ENCODE measurements at regions not wholly inside any gene's neighbourhood (a gene's known extent, or its start where the extent isn't known, plus 50 kb on each side); places are given as distances from the start of the nearest gene placed in this dataset.

DNA sequence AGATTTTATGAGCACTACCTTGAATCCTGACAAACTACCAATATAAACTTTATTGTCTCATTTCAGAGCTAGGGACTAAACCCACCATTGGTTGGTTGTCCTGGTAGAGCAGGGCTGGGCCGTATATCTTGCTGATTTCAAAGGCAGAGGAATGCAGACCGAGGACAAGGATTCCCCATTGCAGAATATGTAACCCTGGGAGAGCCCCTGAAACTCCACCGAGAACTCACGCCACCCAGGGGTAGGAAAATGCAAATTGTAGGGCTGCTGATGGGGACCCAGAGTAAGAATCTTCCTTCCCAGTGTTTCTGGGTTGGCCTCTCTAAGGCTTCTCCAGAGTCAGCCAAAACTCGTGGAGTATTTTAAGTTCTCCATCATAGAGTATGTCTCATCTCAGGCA, 235.3 kb downstream of the ABHD5 start:
- Histone ChIP-seq H2AFZ (ENCODE audit: insufficient read depth, low read depth, low read length, poor library complexity, severe bottlenecking) (no peak overlapping the region), H3K4me2 (replicated peaks; ENCODE audit: low read depth, low read length, poor library complexity, severe bottlenecking) (no peak overlapping the region), H3K9me3 (ENCODE audit: control extremely low read depth in 1 of 3, control insufficient read depth in 2 of 3, insufficient read depth in 1 of 3, low read length in 2 of 3) (no peaks in the 10 kb centered on the region), H3K36me3 (replicated peaks in 1 of 2; ENCODE audit: control extremely low read depth in 1 of 2, control insufficient read depth in 1 of 2, extremely low read depth in 1 of 2, insufficient read depth in 2 of 2, low read length in 1 of 2) (no peaks in the 10 kb centered on the region), H4K20me1 (ENCODE audit: control insufficient read depth, insufficient read depth, low read length, poor library complexity, severe bottlenecking) (no peaks in the 10 kb centered on the region), H3K4me3 (ENCODE audit: control extremely low read depth in 1 of 5, extremely low read depth in 1 of 5, insufficient read depth in 1 of 5, low read depth in 2 of 5, low read length in 4 of 5) (no peak overlapping the region), H3K4me1 (ENCODE audit: control insufficient read depth in 2 of 2, insufficient read depth in 2 of 2, low read length in 2 of 2) (no peaks in the 10 kb centered on the region), H3K27ac (ENCODE audit: low read length in 2 of 2) (no peak overlapping the region), H3K79me2 (ENCODE audit: control insufficient read depth, insufficient read depth, low read length) (no peaks in the 10 kb centered on the region), H3K9ac (ENCODE audit: low read length) (no peak overlapping the region), H3K27me3 (replicated peaks in 1 of 4; ENCODE audit: control extremely low read depth in 1 of 4, control insufficient read depth in 3 of 4, insufficient read depth in 4 of 4, low read length in 3 of 4) (peaks cover 0 to 21% (median 6%) of the 10 kb centered on the region in 4 experiments)
- ChIA-PET POLR2A (no interaction called here), CTCF (no interaction called here)
- no peak for TF ChIP-seq EZH2 (IDR thresholded peaks at IDR 0.05; ENCODE audit: borderline replicate concordance, insufficient read depth, low read depth, low read length, poor library complexity, severe bottlenecking)
- TF ChIP-seq, protein P1, sequence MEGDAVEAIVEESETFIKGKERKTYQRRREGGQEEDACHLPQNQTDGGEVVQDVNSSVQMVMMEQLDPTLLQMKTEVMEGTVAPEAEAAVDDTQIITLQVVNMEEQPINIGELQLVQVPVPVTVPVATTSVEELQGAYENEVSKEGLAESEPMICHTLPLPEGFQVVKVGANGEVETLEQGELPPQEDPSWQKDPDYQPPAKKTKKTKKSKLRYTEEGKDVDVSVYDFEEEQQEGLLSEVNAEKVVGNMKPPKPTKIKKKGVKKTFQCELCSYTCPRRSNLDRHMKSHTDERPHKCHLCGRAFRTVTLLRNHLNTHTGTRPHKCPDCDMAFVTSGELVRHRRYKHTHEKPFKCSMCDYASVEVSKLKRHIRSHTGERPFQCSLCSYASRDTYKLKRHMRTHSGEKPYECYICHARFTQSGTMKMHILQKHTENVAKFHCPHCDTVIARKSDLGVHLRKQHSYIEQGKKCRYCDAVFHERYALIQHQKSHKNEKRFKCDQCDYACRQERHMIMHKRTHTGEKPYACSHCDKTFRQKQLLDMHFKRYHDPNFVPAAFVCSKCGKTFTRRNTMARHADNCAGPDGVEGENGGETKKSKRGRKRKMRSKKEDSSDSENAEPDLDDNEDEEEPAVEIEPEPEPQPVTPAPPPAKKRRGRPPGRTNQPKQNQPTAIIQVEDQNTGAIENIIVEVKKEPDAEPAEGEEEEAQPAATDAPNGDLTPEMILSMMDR (IDR thresholded peaks at IDR 0.05), result no peak
- Mint-ChIP-seq H3K4me1 (peaks cover 4% of the 10 kb centered on the region), H3K9me3 (ENCODE audit: insufficient read depth) (peaks cover 6% of the 10 kb centered on the region), H3K27ac (no peak overlapping the region), H3K4me3 (no peak overlapping the region), H3K27me3 (peaks cover 61% of the 10 kb centered on the region)
- intact Hi-C loops (cut with micrococcal nuclease), result no loop called here
- 79% methylated on average over 3 of the region's 5 CpGs for WGBS (ENCODE audit: insufficient coverage)
- no peak for DNase-seq
- no peak for ATAC-seq (ENCODE audit: low read depth)

DNA sequence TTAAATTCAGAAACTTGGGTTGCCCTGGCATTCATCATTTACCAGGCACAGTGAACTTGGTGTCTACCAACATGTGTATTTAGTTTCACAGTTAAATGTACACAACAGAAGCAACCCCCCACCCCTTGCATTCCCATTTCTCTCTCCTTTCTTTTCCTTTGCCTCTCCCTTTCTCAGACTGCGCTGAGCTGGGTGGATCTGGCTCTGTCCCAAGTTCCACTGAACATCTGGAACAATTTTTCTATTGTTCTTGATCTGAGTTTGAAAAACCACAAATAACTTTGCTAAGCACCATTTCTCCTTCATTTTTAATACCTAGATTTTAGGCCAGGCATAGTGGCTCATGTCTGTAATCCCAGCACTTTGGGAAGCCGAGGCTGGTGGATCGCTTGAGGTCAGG, 242.2 kb downstream of the ABHD5 start:
- WGBS (ENCODE audit: insufficient coverage), result 95% methylated on average over 2 of the region's 3 CpGs
- Histone ChIP-seq H3K4me3 (ENCODE audit: control extremely low read depth in 1 of 5, extremely low read depth in 1 of 5, insufficient read depth in 1 of 5, low read depth in 2 of 5, low read length in 4 of 5) (no peak overlapping the region), H3K9me3 (ENCODE audit: control extremely low read depth in 1 of 3, control insufficient read depth in 2 of 3, insufficient read depth in 1 of 3, low read length in 2 of 3) (peaks cover 0 to 2% (median 0%) of the 10 kb centered on the region in 3 donors), H3K27ac (ENCODE audit: low read length in 2 of 2) (no peak overlapping the region), H3K9ac (ENCODE audit: low read length) (no peak overlapping the region), H4K20me1 (ENCODE audit: control insufficient read depth, insufficient read depth, low read length, poor library complexity, severe bottlenecking) (no peaks in the 10 kb centered on the region), H3K4me2 (replicated peaks; ENCODE audit: low read depth, low read length, poor library complexity, severe bottlenecking) (no peak overlapping the region), H3K27me3 (replicated peaks in 1 of 4; ENCODE audit: control extremely low read depth in 1 of 4, control insufficient read depth in 3 of 4, insufficient read depth in 4 of 4, low read length in 3 of 4) (no peaks in the 10 kb centered on the region), H3K79me2 (ENCODE audit: control insufficient read depth, insufficient read depth, low read length) (no peaks in the 10 kb centered on the region), H3K36me3 (replicated peaks in 1 of 2; ENCODE audit: control extremely low read depth in 1 of 2, control insufficient read depth in 1 of 2, extremely low read depth in 1 of 2, insufficient read depth in 2 of 2, low read length in 1 of 2) (no peaks in the 10 kb centered on the region), H3K4me1 (ENCODE audit: control insufficient read depth in 2 of 2, insufficient read depth in 2 of 2, low read length in 2 of 2) (no peaks in the 10 kb centered on the region), H2AFZ (ENCODE audit: insufficient read depth, low read depth, low read length, poor library complexity, severe bottlenecking) (no peak overlapping the region)
- Mint-ChIP-seq H3K9me3 (ENCODE audit: insufficient read depth) (peaks cover 12% of the 10 kb centered on the region), H3K27me3 (peaks cover 21% of the 10 kb centered on the region), H3K4me1 (no peaks in the 10 kb centered on the region), H3K27ac (no peak overlapping the region), H3K4me3 (no peak overlapping the region)
- no peak for ATAC-seq (ENCODE audit: low read depth)
- ChIA-PET CTCF (no interaction called here), POLR2A (no interaction called here)
- no peak for TF ChIP-seq EZH2 (IDR thresholded peaks at IDR 0.05; ENCODE audit: borderline replicate concordance, insufficient read depth, low read depth, low read length, poor library complexity, severe bottlenecking)
- TF ChIP-seq, protein P1 (IDR thresholded peaks at IDR 0.05), result no peak
- intact Hi-C loops (cut with micrococcal nuclease), result no loop called here
- DNase-seq, result no peak
